Small intestine (tissue), 7 donors: ENCODE measurements at regions not wholly inside any gene's neighbourhood (a gene's known extent, or its start where the extent isn't known, plus 50 kb on each side); places are given as distances from the start of the nearest gene placed in this dataset.

ENCODE experiments used
- DNase-seq, 2 donors: peaks; one replicate each; pipeline versions ENCODE4 v3.0.0 to v3.0.0-alpha.2; 2013
- FAIRE-seq: peaks from 2 replicates; lab custom pipeline; 2012; peaks lifted over from hg19 to GRCh38; lab: Jason Lieb, UNC
- H3K27ac ChIP-seq, 3 donors: one replicate each; pipeline ENCODE4 v1.5.1; 2013; ENCODE audit warnings: low read length in 2 of 3, mild to moderate bottlenecking in 2 of 3, control low read depth in 1 of 3, inconsistent platforms in 1 of 3, low read depth in 1 of 3, moderate library complexity in 1 of 3
- H3K27me3 ChIP-seq, 3 donors: one replicate each; pipeline ENCODE4 v1.6.1; 2013; ENCODE audit warnings: low read length in 3 of 3, inconsistent platforms in 1 of 3; ENCODE audit not compliant: control insufficient read depth in 3 of 3, insufficient read depth in 3 of 3
- H3K36me3 ChIP-seq, 3 donors: one replicate each; pipeline ENCODE4 v1.6.1; 2013; ENCODE audit warnings: low read length in 3 of 3, inconsistent platforms in 1 of 3, low read depth in 1 of 3, mild to moderate bottlenecking in 1 of 3, moderate library complexity in 1 of 3; ENCODE audit not compliant: control insufficient read depth in 3 of 3, insufficient read depth in 2 of 3
- H3K4me1 ChIP-seq, 3 donors: one replicate each; pipeline ENCODE4 v1.6.1; 2013; ENCODE audit warnings: low read length in 2 of 3, inconsistent platforms in 1 of 3, low read depth in 1 of 3, mild to moderate bottlenecking in 1 of 3, moderate library complexity in 1 of 3; ENCODE audit not compliant: control insufficient read depth in 3 of 3, insufficient read depth in 2 of 3
- H3K4me3 ChIP-seq, 3 donors: one replicate each; pipeline ENCODE4 v1.5.1; 2013; ENCODE audit warnings: low read length in 3 of 3, control low read depth in 1 of 3, inconsistent platforms in 1 of 3, low read depth in 1 of 3, mild to moderate bottlenecking in 1 of 3, moderate library complexity in 1 of 3
- H3K9me3 ChIP-seq, 2 donors: one replicate each; pipeline ENCODE4 v1.6.1; 2013; ENCODE audit warnings: low read depth in 1 of 2, low read length in 1 of 2; ENCODE audit not compliant: control insufficient read depth in 2 of 2, insufficient read depth in 1 of 2
- WGBS, 3 donors: extraction: QIAGEN DNeasy Blood & Tissue Kit; methylation state at CpG; one replicate each; pipeline ENCODE4 v1.1.7; 2013; 5-methylcytosine and 5-hydroxymethylcytosine counted together
- donor health status: healthy with polysubstance abuse.
- donor health status: control.
- donor health status: control.
- donor health status: Bipolar disorder and iron deficiency.
- donor health status: healthy.

DNA sequence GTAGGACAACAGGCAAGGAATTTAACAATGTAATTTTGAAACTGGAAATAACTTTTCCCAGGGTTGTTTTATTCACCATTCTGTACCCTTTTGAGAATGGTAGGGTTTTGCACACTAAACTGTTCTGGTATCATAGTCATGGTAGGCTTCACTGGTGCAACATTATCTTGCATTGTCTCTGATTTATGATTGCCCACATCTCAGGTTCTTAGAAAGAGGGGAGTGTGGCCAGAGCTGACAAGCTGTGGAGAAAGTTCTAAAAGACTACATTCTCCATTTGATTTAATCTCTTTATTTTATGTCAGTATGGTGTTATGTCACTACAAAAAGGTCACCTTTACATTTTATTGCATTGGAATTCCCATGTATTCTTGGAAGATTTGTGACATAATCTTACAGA lies 447.3 kb downstream of the GRIA2 start:
- Histone ChIP-seq H3K4me3 (no peak overlapping the region), H3K9me3 (no peaks in the 10 kb centered on the region), H3K4me1 (no peaks in the 10 kb centered on the region), H3K27ac (no peak overlapping the region), H3K27me3 (no peaks in the 10 kb centered on the region), H3K36me3 (no peaks in the 10 kb centered on the region)
- DNase-seq (no peak), FAIRE-seq (no peak)

DNA sequence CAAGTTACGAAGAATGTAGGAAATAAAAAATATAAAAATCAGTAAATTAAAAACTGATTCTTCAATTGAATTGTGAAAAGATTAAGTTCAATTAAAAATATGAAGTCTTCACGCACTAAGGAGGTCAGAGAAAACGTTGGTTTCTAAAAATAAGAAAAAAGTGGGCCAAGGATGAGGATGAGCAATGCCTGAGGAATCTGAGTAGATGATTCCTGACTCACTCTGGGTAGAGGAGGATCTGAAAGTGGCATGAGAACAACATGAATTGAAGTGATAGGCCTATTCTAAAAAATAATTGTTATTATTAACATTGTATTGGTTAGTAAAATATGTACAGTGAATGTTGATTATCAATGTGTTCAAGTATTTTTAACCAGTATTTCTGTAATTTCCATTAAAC lies 444.2 kb downstream of the GRIA2 start:
- no peaks in the 10 kb centered on the region for H3K4me1 ChIP-seq
- no peak for DNase-seq
- H3K36me3 ChIP-seq, result no peaks in the 10 kb centered on the region
- H3K27me3 ChIP-seq, result no peaks in the 10 kb centered on the region
- no peak for FAIRE-seq
- no peaks in the 10 kb centered on the region for H3K9me3 ChIP-seq
- no peak overlapping the region for H3K4me3 ChIP-seq
- no peak overlapping the region for H3K27ac ChIP-seq
- 63 to 76% (median 71%) methylated on average over 3 of the region's 3 CpGs for WGBS, 3 donors

DNA sequence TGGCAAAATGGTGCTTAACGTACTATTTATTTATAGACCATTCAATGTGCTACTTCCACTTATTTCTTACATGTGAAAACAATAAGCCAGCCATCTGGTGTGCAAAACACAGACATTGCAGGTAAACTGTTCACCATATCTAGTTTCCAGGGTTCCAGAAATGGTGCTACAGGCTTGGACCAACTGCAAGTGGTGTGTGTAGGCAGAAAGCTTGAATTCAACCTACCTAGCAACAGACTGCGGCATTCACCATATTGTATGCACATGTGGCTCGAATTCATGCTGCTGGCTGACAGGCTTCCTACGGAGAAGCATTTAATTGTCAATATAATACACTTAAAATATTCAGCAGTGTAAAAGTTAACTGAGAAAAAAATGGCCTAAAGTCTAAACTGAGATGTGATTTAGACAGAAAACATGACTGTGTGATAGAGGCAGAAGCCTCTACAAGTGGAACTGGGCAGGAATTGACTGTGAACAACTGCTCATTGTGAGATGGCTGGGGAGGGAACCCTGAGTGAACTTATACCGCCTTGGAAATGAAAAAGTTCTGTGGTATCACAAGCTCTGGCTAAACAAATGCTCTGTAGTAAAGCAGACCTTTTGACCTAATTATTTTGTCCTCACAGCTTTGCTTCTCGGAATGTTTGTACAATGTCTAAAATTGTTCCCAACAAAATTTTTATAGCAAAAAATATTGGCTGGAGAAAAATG lies 434.7 kb downstream of the GRIA2 start:
- Histone ChIP-seq H3K27me3 (no peaks in the 10 kb centered on the region), H3K4me1 (no peaks in the 10 kb centered on the region), H3K27ac (no peak overlapping the region), H3K36me3 (no peaks in the 10 kb centered on the region), H3K9me3 (no peaks in the 10 kb centered on the region), H3K4me3 (no peak overlapping the region)
- FAIRE-seq (no peak), DNase-seq (no peak)
- 71 to 76% (median 75%) methylated on average over 6 of the region's 6 CpGs for WGBS, 3 donors

DNA sequence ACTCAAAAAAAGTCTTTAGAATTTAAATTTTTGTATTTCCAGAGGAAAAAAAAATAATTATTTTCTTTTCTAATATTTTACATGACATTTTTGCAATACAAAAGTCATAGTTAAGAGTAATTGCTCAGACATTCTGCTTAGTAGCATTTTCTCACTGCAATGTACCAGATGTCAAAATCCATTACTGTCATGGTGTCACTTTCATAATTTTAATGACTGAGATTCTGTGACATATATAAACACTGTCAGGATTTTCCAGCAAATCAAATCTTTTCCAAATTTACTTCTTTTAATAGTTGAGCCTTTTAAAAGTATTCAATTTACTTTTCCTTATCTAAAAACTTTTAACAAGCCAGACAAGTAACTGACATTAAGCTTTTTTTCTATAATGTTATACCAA lies 422.7 kb downstream of the GRIA2 start:
- no peak overlapping the region for H3K27ac ChIP-seq
- no peaks in the 10 kb centered on the region for H3K4me1 ChIP-seq
- no peaks in the 10 kb centered on the region for H3K9me3 ChIP-seq
- no peak for DNase-seq
- no peaks in the 10 kb centered on the region for H3K27me3 ChIP-seq
- H3K36me3 ChIP-seq, result no peaks in the 10 kb centered on the region
- no peak overlapping the region for H3K4me3 ChIP-seq
- no peak for FAIRE-seq

DNA sequence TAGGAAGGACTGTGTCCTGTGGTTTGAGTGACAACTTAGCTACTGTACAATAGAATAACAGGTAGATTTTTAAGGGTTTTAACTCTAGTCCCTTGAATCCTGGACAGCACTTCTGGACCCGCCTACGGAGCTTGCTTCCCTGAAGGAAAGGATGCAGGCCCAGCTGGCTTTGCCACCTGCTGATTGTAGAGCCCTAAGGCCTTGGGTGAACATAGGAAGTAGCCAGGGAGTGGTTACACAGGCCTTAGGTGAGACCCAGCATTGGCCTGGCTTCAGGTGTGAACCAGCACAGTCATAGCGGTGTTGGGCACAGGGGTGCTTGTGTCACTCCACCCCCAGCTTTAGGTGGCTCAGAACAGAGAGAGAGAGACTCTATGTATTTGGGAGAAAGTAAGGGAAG lies 413.5 kb downstream of the GRIA2 start:
- Histone ChIP-seq H3K9me3 (no peaks in the 10 kb centered on the region), H3K4me1 (no peaks in the 10 kb centered on the region), H3K27me3 (no peaks in the 10 kb centered on the region), H3K27ac (no peak overlapping the region), H3K36me3 (no peaks in the 10 kb centered on the region), H3K4me3 (no peak overlapping the region)
- no peak for DNase-seq
- 94 to 100% (median 95%) methylated on average over 3 of the region's 3 CpGs for WGBS, 3 donors
- no peak for FAIRE-seq

DNA sequence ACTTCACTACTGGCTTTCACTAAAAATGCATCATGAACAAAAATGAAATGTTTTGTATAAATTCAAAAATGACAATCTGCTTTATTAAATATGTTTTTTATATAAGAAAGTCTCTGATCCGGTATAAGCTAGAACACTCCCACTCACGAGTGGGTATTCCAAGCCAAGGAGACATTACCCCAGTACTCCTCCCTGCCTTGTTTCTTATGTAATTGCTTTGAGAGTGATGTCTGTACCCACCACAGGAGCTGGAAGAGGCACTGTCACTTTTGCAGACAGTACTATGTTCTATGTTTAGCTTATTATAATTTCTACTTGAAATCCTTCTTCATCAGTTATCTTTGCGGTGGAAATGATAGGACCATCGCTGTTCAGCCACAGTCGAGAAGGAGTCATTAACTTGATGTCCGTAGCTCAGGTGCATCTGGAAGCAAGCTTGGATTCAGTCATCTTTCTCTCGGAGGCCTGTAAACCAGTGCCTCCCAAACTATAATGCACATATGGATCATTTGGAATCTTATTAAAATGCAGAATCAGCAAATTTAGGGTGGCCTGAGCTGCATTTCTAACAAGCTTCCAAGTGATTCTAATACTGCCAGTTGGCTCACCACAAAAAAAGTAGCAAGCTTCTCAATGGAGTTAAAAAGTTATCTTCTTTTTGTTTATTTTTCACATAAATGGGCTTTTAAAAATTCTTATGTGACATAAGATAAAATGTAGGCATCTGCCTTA lies 396.4 kb downstream of the GRIA2 start:
- no peaks in the 10 kb centered on the region for H3K4me1 ChIP-seq
- no peak for DNase-seq
- H3K27ac ChIP-seq, result no peak overlapping the region
- no peak for FAIRE-seq
- H3K9me3 ChIP-seq, result no peaks in the 10 kb centered on the region
- whole genome bisulfite sequencing, 3 donors, result 89 to 93% (median 91%) methylated on average over 7 of the region's 7 CpGs
- no peaks in the 10 kb centered on the region for H3K36me3 ChIP-seq
- H3K4me3 ChIP-seq, result no peak overlapping the region
- H3K27me3 ChIP-seq, result no peaks in the 10 kb centered on the region

DNA sequence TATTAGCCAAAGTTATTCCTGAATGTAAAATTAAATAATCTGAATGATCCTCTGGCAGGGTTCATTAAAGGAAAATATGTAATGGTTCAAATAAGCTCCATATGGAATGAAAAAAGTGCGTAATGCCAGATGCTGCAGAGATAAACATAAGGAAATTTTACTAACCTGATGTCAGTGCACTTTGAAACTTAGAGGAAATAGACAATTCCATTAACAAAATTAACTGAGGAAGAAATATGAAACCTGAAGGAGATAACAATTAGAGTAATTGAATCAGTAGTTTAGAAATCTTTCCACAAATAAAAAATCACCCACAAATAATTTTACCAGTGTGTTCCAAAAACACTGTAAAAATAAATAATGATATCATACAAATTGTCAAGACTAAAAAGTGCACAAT lies 387.5 kb downstream of the GRIA2 start:
- Histone ChIP-seq H3K27ac (no peak overlapping the region), H3K36me3 (no peaks in the 10 kb centered on the region), H3K4me3 (no peak overlapping the region), H3K27me3 (no peaks in the 10 kb centered on the region), H3K4me1 (no peaks in the 10 kb centered on the region), H3K9me3 (no peaks in the 10 kb centered on the region)
- FAIRE-seq (peak; percentile 15), DNase-seq (no peak)
- 24 to 56% (median 34%) methylated on average over 1 of the region's 1 CpG for WGBS, 3 donors

DNA sequence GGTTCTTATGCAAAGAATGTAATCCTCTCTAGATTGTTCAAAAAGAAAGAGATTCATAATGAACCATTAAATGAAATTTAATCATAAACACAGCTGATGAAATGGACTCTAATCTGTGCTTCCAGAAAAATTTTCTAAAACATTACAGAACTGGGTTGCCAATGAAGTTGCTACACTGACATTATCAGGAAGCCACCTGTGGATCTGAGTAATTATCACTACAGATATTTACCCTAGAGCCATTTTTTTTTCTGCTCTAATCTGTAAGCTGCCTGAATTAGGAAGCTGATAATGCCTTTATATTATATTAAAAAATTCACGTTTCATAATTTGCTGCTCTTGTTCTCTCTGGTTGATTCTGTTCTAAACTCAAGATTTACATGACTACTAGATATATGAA lies 380.1 kb downstream of the GRIA2 start:
- no peaks in the 10 kb centered on the region for H3K36me3 ChIP-seq
- WGBS, 3 donors, result 49 to 68% (median 50%) methylated on average over 1 of the region's 1 CpG
- H3K9me3 ChIP-seq, result peaks cover 0 to 1% of the 10 kb centered on the region in 2 donors
- H3K27ac ChIP-seq, result no peak overlapping the region
- no peak for FAIRE-seq
- H3K27me3 ChIP-seq, result no peaks in the 10 kb centered on the region
- no peak for DNase-seq
- H3K4me3 ChIP-seq, result no peak overlapping the region
- no peaks in the 10 kb centered on the region for H3K4me1 ChIP-seq

DNA sequence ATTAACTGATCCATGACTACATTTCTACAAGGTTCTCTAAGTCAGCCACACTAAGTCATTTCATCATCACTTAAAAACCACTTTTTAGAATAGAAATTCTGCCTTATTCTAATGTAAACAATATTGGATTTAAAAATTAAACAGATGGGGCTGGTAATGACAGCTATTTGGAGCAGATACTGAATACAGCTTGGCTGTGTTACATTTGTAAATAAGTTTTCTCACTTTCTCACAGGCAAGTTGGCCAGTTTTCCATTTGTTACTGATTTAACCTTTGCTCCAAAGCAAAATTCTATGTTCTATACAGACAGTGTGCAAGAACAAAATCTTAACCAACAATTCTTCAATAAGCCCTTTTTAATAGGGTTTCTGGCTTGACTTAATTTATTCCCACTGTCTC lies 370.7 kb downstream of the GRIA2 start:
- Histone ChIP-seq H3K9me3 (peaks cover 0 to 2% of the 10 kb centered on the region in 2 donors), H3K4me1 (no peaks in the 10 kb centered on the region), H3K27ac (no peak overlapping the region), H3K36me3 (no peaks in the 10 kb centered on the region), H3K27me3 (no peaks in the 10 kb centered on the region), H3K4me3 (no peak overlapping the region)
- no peak for FAIRE-seq
- no peak for DNase-seq
